ENCODE measurements at regions not wholly inside any gene's neighbourhood (a gene's known extent, or its start where the extent isn't known, plus 50 kb on each side); places are given as distances from the start of the nearest gene placed in this dataset.

GRCh38 chr7:45456747-45457524 lies 117.2 kb upstream of the ADCY1 start:
- no peak for DNase-seq

- DNase-seq: no peak
Observed at GRCh38 chr7:45457591-45457990, 116.6 kb upstream of the ADCY1 start.

GRCh38 chr7:45459476-45459875 lies 114.7 kb upstream of the ADCY1 start:
- no peak for DNase-seq

DNA sequence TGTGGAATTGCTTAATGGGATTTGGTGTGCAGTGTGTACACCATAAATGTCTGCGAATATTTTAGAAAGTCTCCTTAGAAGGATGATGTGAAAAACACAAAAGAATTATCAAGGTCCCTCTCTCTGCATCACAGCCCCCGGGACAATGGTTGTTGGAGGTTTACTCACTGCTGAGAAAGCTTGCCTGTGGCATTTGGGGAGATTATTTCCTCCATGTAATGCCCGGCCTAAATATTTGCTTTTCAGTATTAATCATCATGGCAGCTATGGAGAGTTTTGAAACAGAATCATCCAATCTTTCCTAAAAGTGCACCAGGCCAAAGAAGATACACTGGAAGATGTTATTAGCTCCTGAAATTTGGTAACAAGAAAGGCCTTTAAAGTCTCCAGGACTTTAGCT lies 113.8 kb upstream of the ADCY1 start:
- no peak for DNase-seq

DNA sequence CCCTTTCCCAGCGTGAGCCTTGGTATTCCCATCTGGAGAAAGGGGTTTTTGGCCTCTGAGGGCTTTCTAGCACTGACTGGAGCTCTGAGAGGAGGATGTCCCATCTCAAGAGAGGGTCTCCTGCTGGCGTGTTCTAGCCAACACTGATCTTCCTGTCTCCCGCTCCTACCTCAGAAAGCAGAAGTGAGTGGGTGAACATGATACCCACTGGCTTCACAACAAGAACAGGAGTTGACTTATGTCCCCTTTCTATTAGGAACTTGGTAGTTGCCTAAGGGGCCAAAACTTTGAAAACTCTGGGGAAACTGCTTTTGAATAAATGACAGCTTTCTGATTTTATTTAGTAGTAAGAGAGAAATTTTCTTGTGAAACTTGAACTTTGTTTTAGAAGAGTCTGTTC lies 113.1 kb upstream of the ADCY1 start:
- no peak for DNase-seq

DNA sequence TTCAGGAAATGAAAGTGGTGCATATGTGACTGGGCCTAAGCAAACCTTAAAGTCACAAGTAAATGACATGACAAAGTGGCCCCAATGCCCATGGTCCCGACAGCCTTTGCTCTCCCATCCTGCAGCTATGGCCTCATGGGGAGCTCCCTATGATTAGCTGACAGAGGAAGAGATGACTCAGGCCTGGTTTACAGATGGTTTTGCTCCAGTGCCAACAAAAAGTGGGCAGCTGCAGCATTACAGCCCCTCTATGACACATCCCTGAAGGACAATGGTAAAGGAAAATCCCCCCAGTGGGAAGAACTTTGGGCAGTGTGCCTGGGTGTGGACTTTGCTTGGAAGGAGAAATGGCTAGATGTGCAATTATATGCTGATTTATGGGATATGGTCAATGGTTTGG lies 105.1 kb upstream of the ADCY1 start:
- DNase-seq: no peak

DNA sequence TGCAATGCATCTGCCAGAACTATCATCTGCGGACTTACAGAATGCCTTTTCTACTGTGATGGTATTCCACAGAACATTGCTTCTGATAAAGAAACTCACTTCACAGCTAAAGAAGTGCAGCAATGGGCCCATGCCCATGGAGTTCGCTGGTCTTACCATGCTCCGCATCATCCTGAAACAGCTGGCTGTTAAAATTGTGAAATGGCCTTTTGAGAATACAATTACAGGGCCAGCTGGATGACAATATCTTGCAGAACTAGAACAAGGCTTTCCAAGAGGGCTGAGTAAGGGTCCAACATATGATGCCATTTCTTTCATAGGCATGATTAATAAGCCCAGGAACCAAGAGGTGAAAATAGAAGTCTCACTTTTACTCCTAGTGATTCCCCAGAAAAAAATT lies 104.1 kb upstream of the ADCY1 start:
- no peak for DNase-seq

DNA sequence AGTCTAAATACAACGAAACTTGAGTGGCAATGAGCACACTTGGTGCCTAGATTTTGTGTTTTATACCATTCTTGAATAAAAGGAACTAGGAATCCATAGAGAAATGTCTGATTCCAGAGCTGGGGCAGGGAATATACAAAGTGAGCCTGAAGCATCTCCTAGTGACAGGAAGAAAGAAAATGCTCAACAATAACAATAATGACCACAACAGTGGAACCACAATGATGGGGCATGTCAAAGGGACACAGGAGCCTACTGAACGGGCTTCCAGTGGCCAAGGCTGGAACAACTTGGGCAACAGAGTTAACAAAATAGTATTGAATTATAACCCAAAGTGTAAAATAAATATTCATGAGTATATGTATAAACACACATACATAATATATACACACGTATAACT lies 94.4 kb upstream of the ADCY1 start:
- no peak for DNase-seq

- DNase-seq: no peak
Observed at GRCh38 chr7:45482451-45482850, 91.7 kb upstream of the ADCY1 start.

GRCh38 chr7:45484094-45484493 lies 90.1 kb upstream of the ADCY1 start:
- no peak for DNase-seq

DNA sequence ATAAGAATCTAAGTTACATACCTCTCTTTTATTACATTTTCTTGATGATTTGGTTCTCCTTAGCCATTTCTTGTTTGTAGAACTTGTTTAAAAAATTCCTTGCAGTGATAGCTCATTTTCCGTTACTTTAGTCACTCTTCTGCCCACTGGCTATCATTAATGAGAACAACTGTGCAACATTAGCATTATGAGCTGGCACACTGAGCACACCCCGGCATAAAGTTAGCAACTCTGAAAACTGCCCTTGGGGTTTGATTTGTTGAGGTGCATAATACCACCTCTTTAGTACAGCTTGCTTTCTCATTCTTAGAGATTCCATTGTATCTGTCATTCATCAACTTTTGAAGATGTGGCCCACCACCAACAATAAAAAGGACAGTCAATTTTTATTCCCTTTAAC lies 87.6 kb upstream of the ADCY1 start:
- no peak for DNase-seq

- no peak for DNase-seq
Observed at GRCh38 chr7:45494885-45495284, 79.3 kb upstream of the ADCY1 start.

DNA sequence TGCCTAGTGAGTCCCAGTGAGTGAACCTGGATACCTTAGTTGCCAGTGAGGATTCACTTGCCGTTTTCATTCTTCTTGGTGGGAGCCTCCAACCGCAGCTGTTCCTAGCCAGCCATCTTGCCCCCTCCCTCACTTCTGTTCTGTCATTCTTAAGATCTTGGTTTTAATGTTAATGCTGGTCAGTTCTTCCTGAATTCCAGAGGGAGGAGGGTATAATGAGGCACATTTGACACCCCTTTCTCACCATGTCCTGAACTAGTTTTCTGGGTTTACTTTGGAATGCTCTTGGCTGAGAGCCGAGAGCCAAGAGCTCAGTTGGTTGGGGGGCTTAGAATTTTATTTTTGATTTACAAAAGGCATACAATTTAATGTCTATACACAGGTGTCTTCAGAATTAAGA lies 78.5 kb upstream of the ADCY1 start:
- no peak for DNase-seq

GRCh38 chr7:45500257-45500656 lies 73.9 kb upstream of the ADCY1 start:
- no peak for DNase-seq

- no peak for DNase-seq
Observed at GRCh38 chr7:45501791-45502190, 72.4 kb upstream of the ADCY1 start.

- DNase-seq: no peak
Observed at GRCh38 chr7:45506059-45506458, 68.1 kb upstream of the ADCY1 start.

GRCh38 chr7:45509222-45509621 lies 64.9 kb upstream of the ADCY1 start:
- no peak for DNase-seq

- no peak for DNase-seq
Observed at GRCh38 chr7:45511721-45512597, 62.2 kb upstream of the ADCY1 start.

- DNase-seq: no peak
Observed at GRCh38 chr7:45514944-45515343, 59.2 kb upstream of the ADCY1 start.

GRCh38 chr7:45515346-45515745 lies 58.8 kb upstream of the ADCY1 start:
- no peak for DNase-seq
